ENCODE measurements at regions not wholly inside any gene's neighbourhood (a gene's known extent, or its start where the extent isn't known, plus 50 kb on each side); places are given as distances from the start of the nearest gene placed in this dataset.
"Not testable (repeated sequence)": the region's sequence is repeated elsewhere in the genome, so short reads cannot be mapped to it uniquely, and the experiment has no call there.

DNA sequence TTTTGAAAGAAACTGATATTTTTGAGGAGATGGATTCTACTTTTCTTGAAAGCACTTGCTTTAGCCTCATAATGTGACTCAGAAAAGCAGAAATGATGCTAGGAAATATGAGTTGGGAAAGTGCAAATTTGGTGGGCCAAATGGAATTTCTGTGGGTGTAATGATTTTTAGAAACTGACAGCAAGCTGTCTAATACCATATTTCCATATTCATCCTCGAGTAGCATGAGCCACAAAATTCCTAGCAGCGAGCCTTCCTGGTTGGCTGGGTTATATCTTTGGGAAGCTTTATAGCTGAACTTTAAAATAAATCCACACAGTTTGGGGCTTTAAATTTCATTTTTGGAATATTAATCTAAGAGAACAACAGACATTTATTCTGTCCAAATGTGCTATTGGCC, 190.0 kb downstream of the DSC3 start:
- no peak for DNase-seq (ENCODE audit: low read depth)
- no peak overlapping the region for H3K4me3 ChIP-seq (ENCODE audit: low read depth, low read length)
- TF ChIP-seq, protein P1, sequence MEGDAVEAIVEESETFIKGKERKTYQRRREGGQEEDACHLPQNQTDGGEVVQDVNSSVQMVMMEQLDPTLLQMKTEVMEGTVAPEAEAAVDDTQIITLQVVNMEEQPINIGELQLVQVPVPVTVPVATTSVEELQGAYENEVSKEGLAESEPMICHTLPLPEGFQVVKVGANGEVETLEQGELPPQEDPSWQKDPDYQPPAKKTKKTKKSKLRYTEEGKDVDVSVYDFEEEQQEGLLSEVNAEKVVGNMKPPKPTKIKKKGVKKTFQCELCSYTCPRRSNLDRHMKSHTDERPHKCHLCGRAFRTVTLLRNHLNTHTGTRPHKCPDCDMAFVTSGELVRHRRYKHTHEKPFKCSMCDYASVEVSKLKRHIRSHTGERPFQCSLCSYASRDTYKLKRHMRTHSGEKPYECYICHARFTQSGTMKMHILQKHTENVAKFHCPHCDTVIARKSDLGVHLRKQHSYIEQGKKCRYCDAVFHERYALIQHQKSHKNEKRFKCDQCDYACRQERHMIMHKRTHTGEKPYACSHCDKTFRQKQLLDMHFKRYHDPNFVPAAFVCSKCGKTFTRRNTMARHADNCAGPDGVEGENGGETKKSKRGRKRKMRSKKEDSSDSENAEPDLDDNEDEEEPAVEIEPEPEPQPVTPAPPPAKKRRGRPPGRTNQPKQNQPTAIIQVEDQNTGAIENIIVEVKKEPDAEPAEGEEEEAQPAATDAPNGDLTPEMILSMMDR (conservative IDR thresholded peaks at IDR 0.05; ENCODE audit: low read depth, low read length), result no peak

DNA sequence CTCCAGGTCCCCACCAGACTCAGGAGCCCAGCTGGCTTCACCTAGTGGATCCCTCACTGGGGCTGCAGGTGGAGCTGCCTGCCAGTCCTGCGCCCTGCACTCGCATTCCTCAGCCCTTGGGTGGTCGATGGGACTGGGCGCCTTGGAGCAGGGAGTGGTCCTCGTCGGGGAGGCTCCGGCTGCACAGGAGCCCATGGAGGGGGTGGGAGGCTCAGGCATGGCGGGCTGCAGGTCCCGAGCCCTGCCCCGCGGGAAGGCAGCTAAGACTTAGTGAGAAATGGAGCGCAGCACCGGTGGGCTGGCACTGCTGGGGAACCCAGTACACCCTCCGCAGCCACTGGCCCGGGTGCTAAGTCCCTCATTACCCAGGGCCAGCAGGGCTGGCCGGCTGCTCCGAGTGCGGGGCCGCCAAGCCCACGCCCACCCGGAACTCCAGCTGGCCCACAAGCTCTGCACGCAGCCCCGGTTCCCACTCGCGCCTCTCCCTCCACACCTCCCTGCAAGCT, 203.4 kb downstream of the DSC3 start:
- not testable (repeated sequence) for DNase-seq (ENCODE audit: low read depth); H3K4me3 ChIP-seq (ENCODE audit: low read depth, low read length)

DNA sequence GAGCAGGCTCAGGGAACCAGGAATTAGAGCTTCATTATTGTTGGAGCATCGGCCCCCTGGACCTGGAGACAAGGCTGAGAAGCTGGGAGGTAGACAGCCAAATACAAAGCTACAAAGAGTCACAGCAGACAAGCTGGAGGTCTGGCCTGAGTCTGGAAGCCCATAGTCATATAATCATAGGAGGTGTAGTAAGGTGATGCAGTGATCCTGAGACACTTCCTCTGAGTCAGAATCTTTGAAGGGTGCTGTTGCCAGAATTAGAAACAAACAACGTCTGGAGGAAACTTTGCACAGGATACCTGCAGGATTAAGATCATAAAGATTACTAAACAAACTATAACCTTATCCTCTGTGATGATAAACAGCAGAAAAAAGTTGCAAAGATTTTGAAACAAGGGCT, 213.8 kb downstream of the DSC3 start:
- no peak overlapping the region for H3K4me3 ChIP-seq (ENCODE audit: low read depth, low read length)
- DNase-seq (ENCODE audit: low read depth), result no peak

DNA sequence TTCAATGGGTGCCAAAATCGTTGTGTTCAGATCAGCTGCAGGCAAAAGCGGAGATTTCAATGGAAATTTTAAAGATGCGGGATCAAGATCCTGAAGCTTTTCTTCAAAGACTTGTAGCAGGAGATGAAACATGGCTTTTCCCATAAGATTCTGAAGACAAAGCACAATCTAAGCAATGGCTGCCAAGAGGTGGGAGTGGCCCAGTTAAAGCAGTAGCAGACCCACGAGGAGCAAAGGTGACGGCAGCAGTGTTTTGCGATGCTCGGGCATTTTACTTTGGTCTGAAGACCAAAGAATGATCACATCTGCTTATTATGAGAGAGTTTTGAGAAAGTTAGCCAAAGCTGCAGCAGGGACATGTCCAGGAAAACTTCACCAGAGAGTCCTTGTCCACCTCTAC, 222.9 kb downstream of the DSC3 start:
- no peak overlapping the region for H3K4me3 ChIP-seq (ENCODE audit: low read depth, low read length)
- no peak for DNase-seq (ENCODE audit: low read depth)
- TF ChIP-seq, protein P1 (conservative IDR thresholded peaks at IDR 0.05; ENCODE audit: low read depth, low read length), result no peak

More for the DNA sequence above, 213.8 kb downstream of the DSC3 start:
- TF ChIP-seq, protein P1 (conservative IDR thresholded peaks at IDR 0.05; ENCODE audit: low read depth, low read length), result no peak

DNA sequence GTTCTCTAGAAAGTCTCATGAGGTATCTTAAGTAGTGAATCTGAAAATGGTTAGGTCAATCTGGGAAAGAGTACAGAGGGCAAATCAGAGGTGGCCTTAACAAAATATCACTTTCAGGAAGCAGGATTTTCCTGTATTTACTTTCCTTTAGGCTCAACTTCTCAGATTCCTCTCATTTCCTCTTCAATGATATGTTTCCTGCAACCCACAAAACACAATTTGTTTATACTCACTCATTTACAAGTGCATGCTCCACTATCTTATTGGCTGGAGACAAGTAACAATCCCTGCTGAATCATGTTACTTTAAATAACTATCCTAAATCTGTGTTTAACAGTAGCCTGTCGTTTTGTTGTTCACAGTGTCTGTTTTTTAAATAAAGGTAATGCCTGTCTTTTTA, 228.1 kb downstream of the DSC3 start:
- H3K4me3 ChIP-seq (ENCODE audit: low read depth, low read length), result no peak overlapping the region
- DNase-seq (ENCODE audit: low read depth), result no peak
- TF ChIP-seq, protein P1 (conservative IDR thresholded peaks at IDR 0.05; ENCODE audit: low read depth, low read length), result no peak

DNA sequence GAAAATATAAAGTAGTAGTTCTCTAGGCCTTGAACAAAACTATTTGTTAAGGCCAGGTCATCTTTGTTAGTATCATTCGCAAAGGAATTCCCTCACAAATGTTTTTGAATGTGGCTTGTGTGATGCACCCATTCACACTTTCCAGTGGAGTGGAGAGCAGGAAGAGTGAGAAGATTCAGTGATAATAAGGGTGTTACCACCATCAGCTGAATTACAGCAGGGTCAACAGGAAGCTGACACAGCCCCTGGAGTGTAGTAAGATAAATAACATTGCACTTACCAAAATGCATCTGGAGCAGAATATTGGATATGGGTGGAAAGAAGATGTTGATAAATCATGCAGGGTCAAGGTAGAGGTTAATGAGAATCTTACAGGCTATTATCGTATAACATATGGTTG, 231.0 kb downstream of the DSC3 start:
- no peak overlapping the region for H3K4me3 ChIP-seq (ENCODE audit: low read depth, low read length)
- TF ChIP-seq, protein P1 (conservative IDR thresholded peaks at IDR 0.05; ENCODE audit: low read depth, low read length), result no peak
- no peak for DNase-seq (ENCODE audit: low read depth)

DNA sequence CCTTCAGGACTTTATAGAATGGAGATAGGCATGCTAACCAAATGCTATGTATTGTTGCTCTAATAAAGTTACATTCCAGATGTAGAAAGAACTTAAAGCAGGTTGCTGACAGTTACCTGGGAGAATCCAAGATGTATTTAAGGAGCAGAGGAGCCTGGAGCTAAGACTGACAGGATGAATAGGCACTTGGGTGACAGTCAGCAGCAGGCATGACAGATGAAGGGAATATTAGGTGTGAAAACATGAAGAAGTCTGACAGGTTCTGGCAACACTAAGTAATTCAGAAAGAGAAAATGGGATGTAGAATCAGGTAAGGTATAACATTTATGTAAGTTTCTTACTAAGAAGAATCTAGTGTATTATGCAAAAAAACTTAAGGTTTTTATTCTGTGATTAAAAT, 232.0 kb downstream of the DSC3 start:
- DNase-seq (ENCODE audit: low read depth), result no peak
- H3K4me3 ChIP-seq (ENCODE audit: low read depth, low read length), result no peak overlapping the region
- TF ChIP-seq, protein P1 (conservative IDR thresholded peaks at IDR 0.05; ENCODE audit: low read depth, low read length), result no peak
